NCI-H69 (cell line): ENCODE measurements at regions not wholly inside any gene's neighbourhood (a gene's known extent, or its start where the extent isn't known, plus 50 kb on each side); places are given as distances from the start of the nearest gene placed in this dataset.
"Not testable (repeated sequence)": the region's sequence is repeated elsewhere in the genome, so short reads cannot be mapped to it uniquely, and the experiment has no call there.

Source experiments
- DNase-seq: peaks from one replicate; lab custom pipeline; 2025; lab: John Stamatoyannopoulos, UW

DNA sequence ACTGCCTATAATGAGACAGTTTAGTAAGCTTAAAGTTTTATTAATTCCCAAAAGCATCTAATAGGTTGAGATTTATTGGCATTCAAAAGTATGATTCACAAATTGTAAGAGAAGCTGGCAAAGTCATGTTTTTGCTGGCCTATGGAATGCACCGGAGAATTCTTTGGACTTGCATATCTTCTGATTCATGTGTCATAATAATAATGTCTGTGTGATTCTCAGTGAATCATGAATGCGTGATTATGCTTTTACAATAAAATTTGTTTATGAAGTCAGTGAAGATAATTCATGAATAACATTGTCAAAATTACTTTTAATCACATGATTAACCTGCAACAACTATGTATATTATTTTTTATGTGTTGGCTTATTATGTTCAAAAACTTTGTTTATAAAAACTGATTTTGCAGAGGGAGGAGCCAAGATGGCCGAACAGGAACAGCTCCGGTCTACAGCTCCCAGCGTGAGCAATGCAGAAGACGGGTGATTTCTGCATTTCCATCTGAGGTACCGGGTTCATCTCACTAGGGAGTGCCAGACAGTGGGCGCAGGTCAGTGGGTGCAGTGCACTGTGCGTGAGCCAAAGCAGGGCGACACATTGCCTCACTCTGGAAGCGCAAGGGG is 389.2 kb downstream of the SRGAP2C start:
- not testable (repeated sequence) for DNase-seq

DNA sequence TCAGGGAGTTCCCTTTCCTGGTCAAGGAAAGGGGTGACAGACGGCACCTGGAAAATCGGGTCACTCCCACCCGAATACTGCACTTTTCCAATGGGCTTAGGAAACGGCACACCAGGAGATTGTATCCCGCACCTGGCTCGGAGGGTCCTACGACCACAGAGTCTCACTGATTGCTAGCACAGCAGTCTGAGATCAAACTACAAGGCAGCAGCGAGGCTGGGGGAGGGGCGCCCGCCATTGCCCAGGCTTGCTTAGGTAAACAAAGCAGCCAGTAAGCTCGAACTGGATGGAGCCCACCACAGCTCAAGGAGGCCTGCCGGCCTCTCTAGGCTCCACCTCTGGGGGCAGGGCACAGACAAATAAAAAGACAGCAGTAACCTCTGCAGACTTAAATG is 389.7 kb downstream of the SRGAP2C start:
- not testable (repeated sequence) for DNase-seq

DNA sequence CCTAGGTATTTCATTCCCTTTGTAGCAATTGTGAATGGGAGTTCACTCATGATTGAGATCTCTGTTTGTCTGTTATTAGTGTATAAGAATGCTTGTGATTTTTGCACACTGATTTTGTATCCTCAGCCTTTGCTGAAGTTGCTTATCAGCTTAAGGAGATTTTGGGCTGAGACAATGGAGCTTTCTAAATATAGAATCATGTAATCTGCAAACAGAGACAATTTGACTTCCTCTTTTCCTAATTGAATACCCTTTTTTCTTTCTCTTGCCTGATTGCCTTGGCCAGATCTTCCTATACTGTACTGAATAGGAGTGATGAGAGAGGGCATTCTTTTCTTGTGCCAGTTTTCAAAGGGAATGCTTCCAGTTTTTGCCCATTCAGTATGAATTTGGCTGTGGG is 398.1 kb downstream of the SRGAP2C start:
- not testable (repeated sequence) for DNase-seq

DNA sequence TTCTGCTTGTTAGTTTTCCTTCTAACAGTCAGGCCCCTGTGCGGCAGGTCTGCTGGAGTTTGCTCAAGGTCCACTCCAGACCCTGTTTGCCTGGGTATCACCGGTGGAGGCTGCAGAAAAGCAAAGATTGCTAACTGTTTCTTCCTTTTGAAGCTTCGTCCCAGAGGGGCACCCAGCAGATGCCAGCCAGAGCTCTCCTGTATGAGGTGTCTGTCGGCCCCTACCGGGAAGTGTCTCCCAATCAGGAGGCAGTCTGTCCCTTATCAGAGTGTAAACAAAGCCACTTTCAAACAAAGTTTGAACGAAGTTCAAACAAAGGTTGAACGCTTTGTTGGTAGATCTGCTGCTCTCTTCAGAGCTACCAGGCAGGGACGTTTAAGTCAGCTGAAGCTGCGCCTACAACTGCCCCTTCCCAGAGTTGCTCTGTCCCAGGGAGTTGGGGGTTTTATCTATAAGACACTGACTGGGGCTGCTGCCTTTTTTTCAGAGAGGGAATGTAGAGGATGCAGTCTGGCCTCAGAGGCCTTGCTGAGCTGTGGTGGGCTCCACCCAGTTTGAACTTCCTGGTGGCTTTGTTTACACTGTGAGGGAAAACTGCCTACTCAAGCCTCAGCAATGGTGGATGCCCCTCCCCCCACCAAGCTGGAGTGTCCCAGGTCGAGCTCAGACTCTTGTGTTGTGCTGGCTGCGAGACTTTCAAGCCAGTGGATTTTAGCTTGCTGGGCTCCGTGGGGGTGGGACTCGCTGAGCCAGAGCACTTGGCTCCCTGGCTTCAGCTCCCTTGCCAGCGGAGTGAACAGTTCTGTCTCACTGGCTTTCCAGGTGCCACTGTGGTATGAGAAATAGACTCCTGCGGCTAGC is 401.8 kb downstream of the SRGAP2C start:
- no peak for DNase-seq

DNA sequence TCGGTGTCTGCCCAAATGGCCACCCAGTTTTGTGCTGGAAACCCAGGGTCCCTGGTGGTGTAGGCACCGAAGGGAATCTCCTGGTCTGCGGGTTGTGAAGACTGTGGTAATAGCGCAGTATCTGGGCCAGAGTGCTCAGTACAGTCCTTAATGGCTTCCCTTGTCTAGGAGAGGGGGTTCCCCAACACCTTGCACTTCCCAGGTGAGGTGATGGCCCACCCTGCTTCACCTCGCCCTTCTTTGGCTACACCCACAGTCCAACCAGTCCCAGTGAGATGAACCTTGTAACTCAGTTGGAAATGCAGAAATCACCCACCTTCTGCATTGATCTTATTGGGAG is 402.4 kb downstream of the SRGAP2C start:
- no peak for DNase-seq

DNA sequence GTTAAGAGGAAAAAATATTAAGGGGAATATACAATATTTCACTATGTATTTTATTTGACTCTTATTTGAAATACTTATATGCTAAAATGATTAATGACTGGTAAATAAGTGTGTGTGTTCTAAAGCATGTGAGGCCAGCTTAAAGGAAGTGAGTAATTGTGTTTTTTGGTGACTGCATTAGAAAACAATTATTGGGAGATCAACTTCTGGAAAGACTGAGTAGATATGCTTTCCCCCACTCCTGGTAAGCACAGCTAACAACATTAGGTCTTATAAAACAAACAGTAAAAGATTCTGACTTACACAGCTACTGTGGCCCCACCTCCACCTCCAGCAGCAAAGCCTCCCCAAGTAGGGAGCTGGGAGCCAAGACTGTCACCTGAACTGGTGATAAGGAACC is 403.0 kb downstream of the SRGAP2C start:
- DNase-seq = no peak

DNA sequence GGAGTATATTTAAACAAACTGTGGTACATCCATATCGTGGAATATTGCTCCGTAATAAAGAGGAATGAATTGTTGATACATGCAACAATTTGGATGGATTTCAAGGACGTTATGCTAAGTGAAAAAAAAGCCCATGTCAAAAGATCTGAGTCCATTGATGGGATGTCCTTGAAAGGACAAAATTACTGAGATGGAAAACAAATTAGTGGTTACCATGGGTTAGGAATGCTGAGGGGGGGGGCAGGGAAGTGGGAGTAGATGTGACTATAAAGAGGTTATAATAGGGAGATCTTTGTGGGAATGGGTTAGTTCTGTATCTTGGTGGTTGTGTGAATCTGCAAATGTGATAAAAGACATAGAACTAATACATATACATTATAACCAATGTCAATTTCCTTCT is 409.3 kb downstream of the SRGAP2C start:
- no peak for DNase-seq

DNA sequence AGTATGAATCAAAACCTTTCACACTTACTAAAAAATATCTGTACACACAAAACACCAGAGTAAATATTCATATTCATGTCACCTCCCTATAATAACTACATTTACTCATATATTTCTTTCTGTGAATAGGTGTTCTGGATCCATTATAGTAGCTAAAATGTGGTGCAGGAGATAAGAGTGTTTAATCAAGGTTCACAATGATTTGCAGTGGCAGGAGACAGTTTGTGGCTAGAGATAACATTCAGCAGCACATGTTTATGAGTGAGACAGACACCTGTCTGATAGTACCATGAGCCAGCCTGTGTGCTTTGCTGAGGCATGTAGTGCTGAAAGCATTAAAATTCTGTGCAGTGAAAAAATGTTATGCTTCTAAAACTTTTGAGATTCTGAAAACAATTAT is 410.3 kb downstream of the SRGAP2C start:
- DNase-seq = no peak

DNA sequence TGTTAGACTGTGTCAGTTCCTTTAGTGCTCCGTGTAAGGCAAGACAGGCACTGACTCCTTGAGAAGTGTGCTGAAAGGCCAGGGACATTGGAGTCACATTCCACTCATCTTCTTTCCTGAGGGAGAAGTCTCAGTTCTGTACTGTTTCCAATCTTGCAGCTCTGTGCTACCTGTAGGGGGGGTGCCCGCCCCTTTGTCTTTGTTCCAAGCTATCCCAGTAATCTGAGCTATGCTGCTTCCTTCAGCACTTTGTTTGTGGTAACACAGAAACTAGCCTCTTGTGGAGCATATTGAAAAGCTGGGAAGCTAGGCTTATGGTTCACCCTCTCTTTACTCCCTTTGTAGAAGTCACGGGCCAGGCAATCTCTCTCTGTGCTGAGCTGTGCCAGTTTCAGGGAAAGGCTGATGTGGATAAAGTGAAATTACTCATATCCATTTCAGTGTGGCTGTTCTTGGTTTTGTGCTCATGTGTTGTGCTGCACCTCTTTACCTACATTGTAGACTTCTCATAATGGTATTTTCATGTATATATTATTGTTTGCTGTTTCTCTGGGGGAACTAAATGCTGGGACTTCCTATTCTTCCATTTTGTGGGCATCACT is 420.2 kb downstream of the SRGAP2C start:
- DNase-seq = not testable (repeated sequence)

DNA sequence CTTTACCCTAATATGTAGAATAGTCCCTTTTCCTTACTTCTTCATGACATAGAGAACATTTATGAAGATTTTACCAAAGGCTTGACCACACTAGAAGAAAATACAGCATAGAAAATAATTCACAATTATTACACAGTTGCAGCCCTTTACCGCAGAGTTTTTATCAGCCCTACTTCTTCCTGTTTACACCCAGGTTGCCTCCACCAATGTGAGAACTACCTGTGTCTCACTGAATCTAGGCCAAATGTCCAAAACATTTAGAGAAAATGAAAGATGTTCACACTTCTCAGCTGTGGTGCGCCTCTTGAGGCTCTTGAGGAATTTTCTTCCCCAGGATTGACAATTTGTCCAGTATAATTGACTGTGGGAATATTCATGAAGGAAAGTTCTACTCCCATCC is 422.7 kb downstream of the SRGAP2C start:
- DNase-seq = not testable (repeated sequence)
